HL-60 (cell line): ENCODE measurements at regions not wholly inside any gene's neighbourhood (a gene's known extent, or its start where the extent isn't known, plus 50 kb on each side); places are given as distances from the start of the nearest gene placed in this dataset.

Experiments
- DNase-seq, 2 experiments: peaks; one replicate each; pipeline ENCODE4 v3.0.0-alpha.2; 2010 to 2020; ENCODE audit warnings: low read depth in 1 of 2, low spot score in 1 of 2
- H3K27ac ChIP-seq: fragments of 250-450 bp; sonication (Bioruptor Pico); replicated peaks from 2 replicates; pipeline ENCODE4 v1.5.1; 2020; ENCODE audit warnings: mild to moderate bottlenecking, moderate library complexity
- H3K27me3 ChIP-seq: fragments of 250-450 bp; sonication (Bioruptor Pico); 2 replicates; pipeline ENCODE4 v1.5.1; 2021; ENCODE audit warnings: mild to moderate bottlenecking, moderate library complexity; ENCODE audit not compliant: insufficient read depth, poor library complexity, severe bottlenecking
- H3K4me3 ChIP-seq: replicated peaks from 2 replicates; pipeline ENCODE4 v1.5.1; 2011; ENCODE audit warnings: mild to moderate bottlenecking, control low read depth, low read length; ENCODE audit not compliant: insufficient read depth
- GABPA ChIP-seq: IDR thresholded peaks from 2 replicates; pipeline ENCODE4 v1.6.1; 2012; ENCODE audit warnings: low read depth
- POLR2AphosphoS5 ChIP-seq: IDR thresholded peaks from 2 replicates; pipeline ENCODE4 v1.6.1; 2012; ENCODE audit warnings: low read depth
- REST ChIP-seq: IDR thresholded peaks from 2 replicates; pipeline ENCODE4 v1.6.1; 2012; ENCODE audit warnings: low read depth; ENCODE audit not compliant: insufficient replicate concordance
- SPI1 ChIP-seq: IDR thresholded peaks from 2 replicates; pipeline ENCODE4 v1.6.1; 2012; ENCODE audit warnings: low read depth, mild to moderate bottlenecking, borderline replicate concordance
- TF ChIP-seq, protein P1 (sequence below): IDR thresholded peaks from one replicate; pipeline ENCODE4 v1.5.1; 2011; ENCODE audit warnings: low read length, control low read depth, inconsistent platforms; ENCODE audit not compliant: insufficient read depth

GRCh38 chr3:117801912-117802239 lies 1092.3 kb downstream of the TUSC7 start:
- Histone ChIP-seq H3K27ac (no peak overlapping the region), H3K27me3 (no peaks in the 10 kb centered on the region), H3K4me3 (no peak overlapping the region)
- DNase-seq, result no peak
- no peak for TF ChIP-seq SPI1
- no peak for TF ChIP-seq REST
- TF ChIP-seq, protein P1, sequence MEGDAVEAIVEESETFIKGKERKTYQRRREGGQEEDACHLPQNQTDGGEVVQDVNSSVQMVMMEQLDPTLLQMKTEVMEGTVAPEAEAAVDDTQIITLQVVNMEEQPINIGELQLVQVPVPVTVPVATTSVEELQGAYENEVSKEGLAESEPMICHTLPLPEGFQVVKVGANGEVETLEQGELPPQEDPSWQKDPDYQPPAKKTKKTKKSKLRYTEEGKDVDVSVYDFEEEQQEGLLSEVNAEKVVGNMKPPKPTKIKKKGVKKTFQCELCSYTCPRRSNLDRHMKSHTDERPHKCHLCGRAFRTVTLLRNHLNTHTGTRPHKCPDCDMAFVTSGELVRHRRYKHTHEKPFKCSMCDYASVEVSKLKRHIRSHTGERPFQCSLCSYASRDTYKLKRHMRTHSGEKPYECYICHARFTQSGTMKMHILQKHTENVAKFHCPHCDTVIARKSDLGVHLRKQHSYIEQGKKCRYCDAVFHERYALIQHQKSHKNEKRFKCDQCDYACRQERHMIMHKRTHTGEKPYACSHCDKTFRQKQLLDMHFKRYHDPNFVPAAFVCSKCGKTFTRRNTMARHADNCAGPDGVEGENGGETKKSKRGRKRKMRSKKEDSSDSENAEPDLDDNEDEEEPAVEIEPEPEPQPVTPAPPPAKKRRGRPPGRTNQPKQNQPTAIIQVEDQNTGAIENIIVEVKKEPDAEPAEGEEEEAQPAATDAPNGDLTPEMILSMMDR, result no peak
- no peak for TF ChIP-seq POLR2AphosphoS5
- TF ChIP-seq GABPA, result no peak

GRCh38 chr3:117809186-117810081 lies 1099.9 kb downstream of the TUSC7 start:
- Histone ChIP-seq H3K27me3 (no peaks in the 10 kb centered on the region), H3K4me3 (no peak overlapping the region), H3K27ac (no peak overlapping the region)
- DNase-seq, result no peak
- TF ChIP-seq, protein P1, result no peak
- no peak for TF ChIP-seq POLR2AphosphoS5
- TF ChIP-seq SPI1, result no peak
- no peak for TF ChIP-seq GABPA
- TF ChIP-seq REST, result no peak

GRCh38 chr3:117811786-117812185 lies 1102.2 kb downstream of the TUSC7 start:
- DNase-seq, result no peak

More at GRCh38 chr3:117811786-117812185, 1102.2 kb downstream of the TUSC7 start:
- Histone ChIP-seq H3K27ac (no peak overlapping the region), H3K27me3 (no peaks in the 10 kb centered on the region), H3K4me3 (no peak overlapping the region)
- TF ChIP-seq, protein P1, result no peak
- TF ChIP-seq POLR2AphosphoS5 (no peak), GABPA (no peak)
